Endodermal cell (in vitro differentiated cells): ENCODE measurements at regions not wholly inside any gene's neighbourhood (a gene's known extent, or its start where the extent isn't known, plus 50 kb on each side); places are given as distances from the start of the nearest gene placed in this dataset.

Experiments used
- DNase-seq: peaks from one replicate; pipeline ENCODE4 v3.0.0-alpha.2; 2017
- H3K27ac ChIP-seq: 2 replicates; pipeline ENCODE4 v1.5.1; 2013; ENCODE audit warnings: mild to moderate bottlenecking, low read depth, low read length, moderate library complexity
- H3K27me3 ChIP-seq: 2 replicates; pipeline ENCODE4 v1.6.1; 2013; ENCODE audit warnings: mild to moderate bottlenecking, low read length, moderate library complexity; ENCODE audit not compliant: insufficient read depth, control insufficient read depth, poor library complexity, severe bottlenecking
- H3K36me3 ChIP-seq: 2 replicates; pipeline ENCODE4 v1.7.0; 2013; ENCODE audit warnings: mild to moderate bottlenecking, low read length, moderate library complexity; ENCODE audit not compliant: control insufficient read depth, insufficient read depth
- H3K4me1 ChIP-seq: one replicate; pipeline ENCODE4 v1.7.0; 2013; ENCODE audit warnings: low read length; ENCODE audit not compliant: control insufficient read depth, insufficient read depth
- H3K4me3 ChIP-seq: 2 replicates; pipeline ENCODE4 v1.5.1; 2013; ENCODE audit warnings: mild to moderate bottlenecking, low read length, moderate library complexity
- H3K9ac ChIP-seq: 2 replicates; pipeline ENCODE4 v1.6.1; 2013; ENCODE audit warnings: mild to moderate bottlenecking, low read length, moderate library complexity; ENCODE audit not compliant: poor library complexity, severe bottlenecking; ENCODE audit errors: extremely low read depth
- H3K9me3 ChIP-seq: 2 replicates; pipeline ENCODE4 v1.6.1; 2013; ENCODE audit warnings: mild to moderate bottlenecking, low read length, moderate library complexity; ENCODE audit not compliant: control insufficient read depth
- H3K27ac Mint-ChIP-seq: 2 replicates; pipeline ENCODE4 v1.8.0; 2020; ENCODE audit warnings: mixed read lengths
- H3K27me3 Mint-ChIP-seq: 2 replicates; pipeline ENCODE4 v1.8.0; 2021; ENCODE audit warnings: mild to moderate bottlenecking, mixed read lengths; ENCODE audit not compliant: insufficient read depth
- H3K36me3 Mint-ChIP-seq: 2 replicates; pipeline ENCODE4 v1.8.0; 2020; ENCODE audit warnings: low read depth, mixed read lengths
- H3K4me1 Mint-ChIP-seq: 2 replicates; pipeline ENCODE4 v1.8.0; 2020; ENCODE audit warnings: mixed read lengths
- H3K4me3 Mint-ChIP-seq: 2 replicates; pipeline ENCODE4 v1.8.0; 2020; ENCODE audit warnings: mild to moderate bottlenecking, moderate library complexity, mixed read lengths
- H3K9me3 Mint-ChIP-seq: 2 replicates; pipeline ENCODE4 v1.8.0; 2020; ENCODE audit warnings: mild to moderate bottlenecking, mixed read lengths
- WGBS, 2 experiments: methylation state at CpG; one replicate each; pipeline versions ENCODE4 v1.1.5 to v1.1.7; 2013; ENCODE audit warnings: missing lambda C conversion rate in 2 of 2, mixed read lengths in 1 of 2; ENCODE audit not compliant: insufficient coverage in 1 of 2, insufficient read length in 1 of 2; 5-methylcytosine and 5-hydroxymethylcytosine counted together
- TF ChIP-seq, protein P1 (sequence below): fragments of 200-600 bp; sonication (generic); conservative IDR thresholded peaks from 2 replicates; pipeline ENCODE4 v1.5.0; 2021; ENCODE audit warnings: antibody characterized with exemption, mild to moderate bottlenecking

DNA sequence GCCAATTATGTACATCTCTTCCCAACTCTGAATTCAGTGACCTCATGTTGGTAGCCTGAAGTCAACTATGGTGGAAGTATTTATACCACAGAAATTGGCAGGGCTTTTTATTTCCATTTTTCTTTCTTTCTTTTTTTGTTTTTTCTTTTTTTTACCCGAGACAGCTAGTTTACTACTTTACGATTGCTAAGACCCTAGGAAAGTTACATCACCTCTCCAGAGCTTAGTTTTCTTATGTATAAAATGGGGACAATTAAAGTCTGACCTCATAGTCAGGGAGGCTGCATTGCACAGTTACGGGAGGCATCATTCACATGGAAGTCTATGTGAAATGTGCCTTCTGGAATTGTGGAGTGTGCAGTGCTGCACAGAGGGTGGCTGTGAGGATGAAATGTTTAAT, 194.3 kb downstream of the MTX2 start:
- H3K9me3 Mint-ChIP-seq = no peaks in the 10 kb centered on the region
- DNase-seq = no peak
- H3K4me1 ChIP-seq = peaks cover 2% of the 10 kb centered on the region
- H3K27ac ChIP-seq = no peak overlapping the region
- 97% methylated on average over 3 of the region's 3 CpGs; no CpG with 5 or more reads in 1 of the 2 experiments for WGBS, 2 experiments
- peaks cover 28% of the 10 kb centered on the region for H3K27me3 Mint-ChIP-seq
- no peak overlapping the region for H3K9ac ChIP-seq
- H3K4me3 Mint-ChIP-seq = no peak overlapping the region
- no peaks in the 10 kb centered on the region for H3K36me3 ChIP-seq
- no peak overlapping the region for H3K4me3 ChIP-seq
- H3K27me3 ChIP-seq = peaks cover 11% of the 10 kb centered on the region
- H3K9me3 ChIP-seq = no peaks in the 10 kb centered on the region
- H3K36me3 Mint-ChIP-seq = no peaks in the 10 kb centered on the region
- TF ChIP-seq, protein P1, sequence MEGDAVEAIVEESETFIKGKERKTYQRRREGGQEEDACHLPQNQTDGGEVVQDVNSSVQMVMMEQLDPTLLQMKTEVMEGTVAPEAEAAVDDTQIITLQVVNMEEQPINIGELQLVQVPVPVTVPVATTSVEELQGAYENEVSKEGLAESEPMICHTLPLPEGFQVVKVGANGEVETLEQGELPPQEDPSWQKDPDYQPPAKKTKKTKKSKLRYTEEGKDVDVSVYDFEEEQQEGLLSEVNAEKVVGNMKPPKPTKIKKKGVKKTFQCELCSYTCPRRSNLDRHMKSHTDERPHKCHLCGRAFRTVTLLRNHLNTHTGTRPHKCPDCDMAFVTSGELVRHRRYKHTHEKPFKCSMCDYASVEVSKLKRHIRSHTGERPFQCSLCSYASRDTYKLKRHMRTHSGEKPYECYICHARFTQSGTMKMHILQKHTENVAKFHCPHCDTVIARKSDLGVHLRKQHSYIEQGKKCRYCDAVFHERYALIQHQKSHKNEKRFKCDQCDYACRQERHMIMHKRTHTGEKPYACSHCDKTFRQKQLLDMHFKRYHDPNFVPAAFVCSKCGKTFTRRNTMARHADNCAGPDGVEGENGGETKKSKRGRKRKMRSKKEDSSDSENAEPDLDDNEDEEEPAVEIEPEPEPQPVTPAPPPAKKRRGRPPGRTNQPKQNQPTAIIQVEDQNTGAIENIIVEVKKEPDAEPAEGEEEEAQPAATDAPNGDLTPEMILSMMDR = no peak
- peaks cover 29% of the 10 kb centered on the region for H3K4me1 Mint-ChIP-seq
- no peak overlapping the region for H3K27ac Mint-ChIP-seq

DNA sequence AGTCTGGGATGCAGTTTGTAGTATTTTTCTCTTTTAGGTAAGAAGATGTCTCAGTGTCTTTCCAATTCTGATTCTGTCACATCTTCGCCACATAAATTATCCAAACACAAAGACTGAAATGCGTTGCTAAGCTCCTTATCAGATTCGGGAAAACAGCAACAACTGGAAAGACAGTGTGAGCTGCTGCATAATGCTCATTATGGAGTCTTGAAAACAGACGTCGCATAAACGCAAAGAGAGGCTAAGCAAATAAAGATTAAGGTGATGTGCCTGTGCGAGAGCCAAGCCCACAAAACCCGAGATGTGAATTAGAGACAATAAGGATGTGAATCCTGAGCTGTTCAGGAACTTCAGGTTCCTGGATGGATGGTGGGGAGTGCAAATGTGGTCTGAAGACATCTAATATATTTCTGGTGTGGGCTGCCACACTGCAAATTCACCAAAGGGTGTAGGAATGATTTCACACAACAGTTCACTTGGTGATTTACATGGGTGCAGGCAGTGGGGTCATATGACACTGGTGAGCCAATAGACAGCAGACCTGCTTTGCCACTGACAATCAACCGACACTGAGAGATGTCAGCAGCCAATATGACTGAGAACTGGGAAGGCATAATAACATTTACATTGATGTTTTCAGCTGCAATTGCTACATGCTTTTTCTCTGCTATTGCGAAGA, 195.8 kb downstream of the MTX2 start:
- Histone ChIP-seq H3K4me1 (peaks cover 2% of the 10 kb centered on the region), H3K9ac (no peak overlapping the region), H3K27me3 (peaks cover 8% of the 10 kb centered on the region), H3K9me3 (no peaks in the 10 kb centered on the region), H3K36me3 (no peaks in the 10 kb centered on the region), H3K27ac (no peak overlapping the region), H3K4me3 (no peak overlapping the region)
- no peaks in the 10 kb centered on the region for H3K36me3 Mint-ChIP-seq
- peak; percentile 54 for DNase-seq
- TF ChIP-seq, protein P1 = no peak
- no peak overlapping the region for H3K27ac Mint-ChIP-seq
- H3K4me1 Mint-ChIP-seq = peaks cover 29% of the 10 kb centered on the region
- 69 to 83% methylated on average over 6 to 10 of the region's 10 CpGs for WGBS, 2 experiments
- H3K9me3 Mint-ChIP-seq = no peaks in the 10 kb centered on the region
- no peak overlapping the region for H3K4me3 Mint-ChIP-seq
- peaks cover 17% of the 10 kb centered on the region for H3K27me3 Mint-ChIP-seq

DNA sequence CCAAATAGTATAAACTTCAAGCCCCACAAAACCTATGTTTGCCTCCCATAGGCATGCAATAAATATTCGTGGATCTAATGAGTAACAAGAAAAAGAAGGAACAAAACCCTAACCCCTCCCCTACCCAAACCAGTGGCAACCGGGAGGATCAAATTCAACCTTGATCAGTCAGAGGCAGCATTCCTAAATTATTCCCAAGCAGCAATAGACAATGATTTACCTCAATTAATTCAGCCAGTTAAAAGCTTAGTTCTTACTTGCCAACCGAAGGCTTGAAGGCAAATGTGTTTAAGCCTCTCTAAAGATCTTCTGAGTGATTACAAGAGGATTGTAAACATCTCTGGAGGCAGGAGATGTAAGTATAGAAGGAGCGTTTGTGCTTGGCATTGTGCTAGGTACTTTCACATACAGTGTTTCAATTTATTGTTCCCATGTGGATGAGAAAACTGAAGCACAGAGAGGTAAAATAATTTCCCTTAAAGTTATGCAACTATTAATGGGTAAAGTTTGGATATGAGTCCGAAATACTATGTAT, 197.7 kb downstream of the MTX2 start:
- WGBS, 2 experiments = 85% methylated on average over 5 of the region's 5 CpGs; no CpG with 5 or more reads in 1 of the 2 experiments

More for the DNA sequence above, 197.7 kb downstream of the MTX2 start:
- DNase-seq = no peak
- no peak overlapping the region for H3K27ac Mint-ChIP-seq
- Histone ChIP-seq H3K36me3 (no peaks in the 10 kb centered on the region), H3K9ac (no peak overlapping the region), H3K27me3 (no peaks in the 10 kb centered on the region), H3K9me3 (no peaks in the 10 kb centered on the region), H3K4me1 (peaks cover 1% of the 10 kb centered on the region), H3K27ac (no peak overlapping the region), H3K4me3 (no peak overlapping the region)
- H3K4me1 Mint-ChIP-seq = peaks cover 24% of the 10 kb centered on the region
- no peaks in the 10 kb centered on the region for H3K36me3 Mint-ChIP-seq
- H3K4me3 Mint-ChIP-seq = no peak overlapping the region
- H3K27me3 Mint-ChIP-seq = peaks cover 20% of the 10 kb centered on the region
- H3K9me3 Mint-ChIP-seq = no peaks in the 10 kb centered on the region
- TF ChIP-seq, protein P1 = no peak
